Limb (tissue), 2 donors: ENCODE measurements at regions not wholly inside any gene's neighbourhood (a gene's known extent, or its start where the extent isn't known, plus 50 kb on each side); places are given as distances from the start of the nearest gene placed in this dataset.
A peak's percentile ranks its signal among the peaks of the same experiment; 100 is the strongest.
"Not testable (repeated sequence)": the region's sequence is repeated elsewhere in the genome, so short reads cannot be mapped to it uniquely, and the experiment has no call there.

ENCODE experiments used
- DNase-seq, 2 donors: peaks; one replicate each; pipeline ENCODE4 v3.0.0-alpha.2; 2016; ENCODE audit errors: extremely low spot score in 2 of 2

DNA sequence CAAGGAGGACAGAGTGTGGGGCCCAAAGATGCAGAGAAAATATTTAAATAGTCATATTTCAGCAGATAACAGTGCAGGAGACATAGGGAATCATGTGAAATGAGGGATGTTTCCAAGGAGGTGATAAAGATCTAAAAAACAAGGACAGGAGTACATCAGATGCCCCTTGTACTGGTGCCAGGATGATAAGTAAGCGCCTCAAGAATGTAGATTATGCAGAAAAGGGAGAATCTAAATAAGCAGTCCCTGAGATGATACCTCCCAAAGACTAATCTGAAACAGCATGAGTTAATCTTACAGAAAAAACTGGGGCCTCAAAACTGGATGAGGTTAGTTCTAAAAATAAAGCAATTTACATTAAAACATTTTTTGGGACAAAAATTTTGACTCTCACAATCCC, 136.1 kb upstream of the WDFY3 start:
- DNase-seq: no peak

DNA sequence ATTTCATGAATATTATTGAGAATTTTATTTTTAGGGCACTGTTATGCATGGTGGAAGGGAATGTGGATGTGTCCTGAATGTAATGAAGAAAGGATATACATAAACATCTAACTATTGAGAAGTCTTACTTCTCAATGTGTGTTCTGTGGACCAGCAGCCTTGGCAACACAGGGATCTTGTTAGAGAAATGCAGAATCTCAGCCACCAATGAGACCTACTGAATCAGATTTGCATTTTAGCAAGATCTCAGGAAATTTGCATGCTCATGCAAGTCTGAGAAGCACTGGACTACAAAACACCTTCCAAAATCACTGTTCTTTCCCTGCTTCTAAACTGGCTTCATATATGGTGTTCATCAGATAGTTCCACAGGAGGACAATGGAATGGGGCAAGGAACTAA, 139.7 kb upstream of the WDFY3 start:
- DNase-seq: no peak

DNA sequence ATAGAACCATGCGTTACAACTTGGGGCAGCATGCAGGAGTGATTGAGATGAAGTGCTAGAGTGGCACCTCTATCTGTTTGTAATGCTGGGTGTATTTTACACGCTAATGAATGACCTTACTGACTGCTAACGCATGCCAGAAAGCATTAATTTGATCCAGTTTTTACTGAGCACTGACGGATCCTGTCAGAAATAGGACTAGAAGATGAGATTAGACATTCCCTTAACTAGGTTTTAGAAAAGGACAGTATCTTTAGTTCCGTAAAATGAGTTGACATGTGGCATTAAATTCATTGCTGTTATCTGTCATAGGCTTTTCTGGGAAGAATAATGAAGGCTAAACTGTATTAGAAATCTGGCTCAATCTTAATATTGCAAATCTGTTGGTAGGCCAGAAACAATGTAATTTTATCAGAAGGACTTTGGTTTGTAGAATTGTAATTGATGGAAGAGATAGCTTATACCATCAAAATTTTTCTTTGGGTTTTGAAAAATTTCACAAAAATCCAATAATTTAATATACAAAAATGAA, 140.4 kb upstream of the WDFY3 start:
- DNase-seq: no peak

DNA sequence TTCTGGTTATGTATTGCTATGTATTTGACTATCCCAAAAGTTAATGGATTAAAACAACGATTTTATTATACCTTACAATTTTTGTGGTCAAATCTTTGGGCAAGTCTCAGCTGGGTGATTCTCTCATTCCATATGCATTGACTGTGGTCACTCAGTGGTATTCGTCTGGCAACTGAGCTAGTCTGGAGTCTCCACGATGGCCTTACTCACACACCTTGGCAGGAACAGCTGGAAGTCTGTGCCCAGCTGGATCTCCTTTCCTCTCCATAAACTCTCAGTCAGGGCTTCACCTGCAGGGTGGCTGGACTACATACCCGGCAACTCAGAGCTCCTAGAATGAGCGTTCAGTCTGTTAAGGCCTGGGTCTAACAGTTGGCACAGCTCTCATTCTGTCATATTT, 141.1 kb upstream of the WDFY3 start:
- DNase-seq: no peak

DNA sequence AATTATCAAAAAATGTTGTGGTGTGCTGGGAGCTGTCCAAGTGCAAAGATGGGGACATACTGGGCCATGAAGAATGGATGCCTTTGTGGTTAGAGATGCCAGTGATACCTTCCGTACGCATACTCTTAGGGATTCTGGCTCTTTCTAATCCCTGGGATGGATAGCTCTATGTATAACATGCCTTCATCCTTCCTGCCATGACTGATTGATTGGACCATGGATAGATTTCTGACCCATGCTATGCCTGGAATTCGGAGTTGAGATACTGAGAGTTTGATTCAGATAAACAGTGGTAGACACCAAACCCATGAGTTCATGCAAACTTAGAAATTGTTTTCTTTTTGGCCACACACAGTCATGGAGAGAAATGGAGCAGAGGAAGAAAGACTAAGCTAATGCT, 147.2 kb upstream of the WDFY3 start:
- no peak for DNase-seq

DNA sequence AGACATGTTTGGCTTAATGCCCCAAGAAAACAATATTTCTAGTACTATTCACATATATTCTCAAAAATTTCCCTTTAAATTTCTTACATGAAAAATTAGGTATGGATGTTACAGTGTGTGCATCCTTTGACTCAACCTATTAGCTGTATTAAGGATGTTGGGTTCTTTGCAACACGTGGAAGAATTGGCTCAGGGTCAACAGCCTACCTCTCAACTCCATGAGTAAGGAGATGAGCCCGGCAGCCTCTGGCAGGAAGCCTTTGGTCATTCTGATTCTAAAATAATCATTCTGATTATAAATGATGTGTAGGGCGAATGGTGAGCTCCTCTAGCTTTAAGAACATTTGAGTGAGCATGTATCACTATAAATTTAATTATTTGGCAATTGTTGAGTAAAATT, 148.0 kb upstream of the WDFY3 start:
- no peak for DNase-seq

DNA sequence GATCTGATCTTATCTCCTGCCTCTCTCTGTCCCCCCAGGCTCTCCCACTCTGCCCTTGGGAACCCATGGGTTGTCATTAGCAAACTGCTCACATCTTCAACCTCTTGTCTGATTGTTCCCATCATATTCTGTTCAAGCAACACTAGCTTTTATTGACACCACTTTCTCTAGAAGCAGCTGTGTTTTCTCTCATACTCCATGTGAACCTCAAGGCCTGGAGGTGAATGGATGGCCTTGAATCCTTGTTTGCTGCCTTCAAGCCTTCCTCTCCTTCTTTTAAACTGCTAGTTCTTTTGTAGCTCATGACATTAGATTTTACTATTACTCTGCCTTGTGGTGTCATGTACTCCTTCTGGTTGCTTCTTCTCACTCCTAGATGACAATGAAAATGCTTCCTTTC, 149.5 kb upstream of the WDFY3 start:
- DNase-seq: no peak

DNA sequence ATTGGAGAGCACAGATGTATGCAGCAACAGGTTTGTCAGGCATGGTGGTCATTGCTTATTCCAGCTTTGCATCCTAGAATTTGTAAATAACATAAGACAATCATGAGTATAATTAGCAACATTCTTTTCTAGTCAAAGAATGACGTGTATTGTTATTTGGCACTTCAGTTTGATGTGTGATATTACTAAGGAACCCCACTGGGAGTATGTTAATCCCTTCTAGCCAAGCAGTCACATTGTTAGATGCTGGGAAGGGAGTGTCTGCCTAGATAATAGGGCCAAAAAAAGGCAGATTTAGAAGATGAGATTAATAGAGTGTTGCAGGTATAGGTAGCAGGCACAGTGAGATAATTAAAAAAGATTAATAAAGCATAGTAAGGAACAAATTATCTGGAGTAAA, 159.2 kb upstream of the WDFY3 start:
- DNase-seq: no peak

DNA sequence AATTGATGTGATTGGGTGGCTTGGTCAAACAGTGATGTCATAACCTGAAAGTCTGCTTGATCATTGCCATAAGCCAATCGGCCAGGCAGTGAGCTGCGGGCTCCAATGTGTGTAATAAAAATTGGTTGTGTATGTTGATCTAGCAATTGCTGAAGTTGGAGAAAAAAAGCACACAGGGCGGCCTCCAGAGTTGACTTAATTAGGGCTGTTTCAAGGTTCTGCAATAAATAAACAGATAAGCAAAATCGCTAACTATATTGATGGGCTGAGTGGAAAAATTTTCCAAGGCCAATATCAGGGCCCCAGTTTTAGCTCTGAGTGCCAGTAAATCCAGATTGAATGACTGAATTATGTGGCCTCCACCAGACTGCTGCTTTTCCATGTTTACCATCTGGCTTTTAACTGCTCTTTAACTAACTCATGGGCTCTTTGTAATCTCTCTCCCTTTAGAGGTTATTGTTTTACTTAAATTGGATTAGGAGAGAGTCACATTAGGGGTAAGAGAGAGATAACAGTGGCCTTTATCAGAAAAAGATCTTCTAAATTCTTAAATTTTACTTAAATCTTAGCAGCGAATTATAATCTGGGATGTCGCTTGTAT, 160.6 kb upstream of the WDFY3 start:
- no peak for DNase-seq

DNA sequence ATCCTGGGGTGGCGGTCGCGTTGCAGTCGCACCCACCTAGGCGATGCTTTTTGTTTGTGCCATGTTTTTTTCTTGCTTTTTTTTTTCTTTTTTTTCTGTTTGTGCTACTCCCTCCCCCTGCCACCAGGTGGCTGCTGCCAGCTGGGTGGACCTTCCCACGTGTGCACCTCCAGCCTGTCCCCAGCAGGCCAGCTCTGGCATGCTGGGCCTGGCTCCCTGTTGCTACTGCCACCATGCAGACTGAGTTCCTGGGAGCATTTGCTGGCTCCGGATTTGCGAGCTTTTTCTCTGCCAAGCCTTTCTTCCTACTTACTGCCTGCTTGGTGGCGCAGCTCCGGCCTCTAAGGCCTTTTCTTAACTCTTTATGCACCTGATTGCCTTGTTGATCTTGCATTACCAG, 161.2 kb upstream of the WDFY3 start:
- peak in 1 of 2 donors; percentile 48 for DNase-seq

DNA sequence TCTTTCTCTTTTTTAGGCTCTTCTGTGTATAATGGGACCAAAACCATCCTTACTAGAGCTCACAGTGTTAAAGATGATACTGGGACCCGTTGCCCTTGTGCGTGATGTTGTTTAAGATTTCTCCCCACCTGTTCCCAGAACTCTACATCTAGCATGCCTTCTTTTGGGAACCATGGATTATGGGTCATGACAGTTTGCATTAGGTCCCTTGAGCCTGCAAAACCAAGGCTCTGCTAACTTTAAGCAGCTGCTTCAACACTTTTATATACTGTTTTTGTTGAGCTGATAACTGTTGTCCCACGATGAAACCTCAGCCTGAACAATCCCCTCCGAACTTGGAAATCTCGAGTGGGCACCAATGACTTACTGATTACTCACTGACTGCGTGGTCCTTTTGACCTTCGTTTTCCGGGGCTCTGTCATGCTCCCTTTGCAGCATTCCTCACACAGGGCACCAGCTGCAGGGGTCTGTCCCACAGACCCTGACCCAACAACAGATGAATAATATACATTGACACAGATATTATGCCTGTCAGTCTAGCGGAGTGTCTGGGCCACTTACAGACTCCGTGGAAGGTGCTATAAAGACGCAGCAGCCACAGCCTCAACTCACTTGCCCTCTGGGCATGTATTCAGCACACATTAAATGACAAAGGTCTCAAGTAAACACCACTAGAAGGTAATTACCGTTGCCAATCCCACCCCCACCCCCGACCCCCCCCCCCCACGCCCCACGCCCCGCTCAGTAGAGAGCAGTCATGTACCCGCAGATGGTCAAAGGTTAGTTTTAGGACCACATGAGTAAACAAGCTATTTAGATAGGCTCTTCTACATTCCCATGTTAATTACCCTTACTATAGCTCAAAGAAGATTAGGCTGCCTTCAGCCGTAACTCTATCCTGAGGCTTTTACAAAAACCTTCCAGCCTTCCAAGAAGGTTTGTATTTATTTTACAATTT, 162.0 kb upstream of the WDFY3 start:
- DNase-seq: no peak

DNA sequence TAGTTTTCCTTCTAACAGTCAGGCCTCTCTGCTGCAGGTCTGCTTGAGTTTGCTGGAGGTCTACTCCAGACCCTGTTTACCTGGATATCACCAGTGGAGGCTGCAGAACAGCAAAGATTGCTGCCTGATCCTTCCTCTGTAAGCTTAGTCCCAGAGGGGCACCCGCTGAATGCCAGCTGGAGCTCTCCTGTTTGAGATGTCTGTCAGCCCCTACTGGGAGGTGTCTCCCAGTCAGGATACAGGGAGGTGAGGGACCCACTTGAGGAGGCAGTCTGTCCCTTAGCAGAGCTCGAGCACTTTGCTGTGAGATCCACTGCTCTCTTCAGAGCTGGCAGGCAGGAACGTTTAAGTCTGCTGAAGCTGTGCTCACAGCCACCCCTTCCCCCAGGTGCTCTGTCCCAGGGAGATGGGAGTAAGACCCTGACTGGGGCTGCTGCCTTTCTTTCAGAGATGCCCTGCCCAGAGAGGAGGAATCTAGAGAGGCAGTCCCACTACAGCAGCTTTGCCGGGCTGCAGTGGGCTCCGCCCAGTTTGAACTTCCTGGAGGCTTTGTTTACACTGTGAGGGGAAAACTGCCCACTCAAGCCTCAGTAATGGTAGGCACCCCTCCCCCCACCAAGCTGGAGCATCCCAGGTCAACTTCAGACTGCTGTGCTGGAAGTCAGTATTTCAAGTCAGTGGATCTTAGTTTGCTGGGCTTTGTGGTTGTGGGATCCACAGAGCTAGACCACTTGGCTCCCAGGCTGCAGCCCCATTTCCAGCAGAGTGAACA, 163.1 kb upstream of the WDFY3 start:
- not testable (repeated sequence) for DNase-seq

DNA sequence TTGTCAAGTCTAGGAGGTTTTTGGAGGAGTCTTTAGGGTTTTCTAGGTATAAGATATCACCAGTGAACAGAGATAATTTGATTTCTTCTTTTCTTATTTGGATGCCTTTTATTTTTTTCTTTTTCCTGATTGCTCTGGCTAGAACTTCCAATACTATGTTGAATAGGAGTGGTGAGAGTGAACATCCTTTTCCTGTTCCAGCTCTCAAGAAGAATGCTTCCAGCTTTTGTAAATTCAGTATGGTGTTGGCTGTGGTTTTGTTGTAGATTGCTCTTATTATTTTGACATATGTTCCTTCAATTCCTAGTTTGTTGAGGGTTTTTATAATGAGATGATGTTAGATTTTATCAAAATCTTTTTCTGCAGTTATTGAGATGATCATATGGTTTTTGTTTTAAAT, 165.6 kb upstream of the WDFY3 start:
- DNase-seq: no peak

DNA sequence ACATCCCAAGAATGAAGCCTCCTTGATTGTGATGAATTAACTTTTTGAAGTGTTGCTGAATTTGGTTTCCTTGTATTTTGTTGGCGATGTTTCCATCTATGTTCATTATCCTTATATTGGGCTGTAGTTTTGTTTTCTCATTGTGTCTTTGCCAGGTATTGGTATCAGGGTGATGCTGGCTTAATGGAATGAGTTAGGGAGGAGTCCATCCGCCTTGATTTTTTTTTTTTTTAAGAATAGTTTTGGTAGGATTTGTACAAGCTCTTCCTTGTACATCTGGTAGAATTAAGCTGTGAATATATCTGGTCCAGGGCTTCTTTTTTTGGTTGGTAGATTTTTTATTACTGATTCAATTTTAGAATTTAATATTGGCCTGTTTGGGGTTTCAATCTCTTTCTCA, 166.1 kb upstream of the WDFY3 start:
- no peak for DNase-seq

DNA sequence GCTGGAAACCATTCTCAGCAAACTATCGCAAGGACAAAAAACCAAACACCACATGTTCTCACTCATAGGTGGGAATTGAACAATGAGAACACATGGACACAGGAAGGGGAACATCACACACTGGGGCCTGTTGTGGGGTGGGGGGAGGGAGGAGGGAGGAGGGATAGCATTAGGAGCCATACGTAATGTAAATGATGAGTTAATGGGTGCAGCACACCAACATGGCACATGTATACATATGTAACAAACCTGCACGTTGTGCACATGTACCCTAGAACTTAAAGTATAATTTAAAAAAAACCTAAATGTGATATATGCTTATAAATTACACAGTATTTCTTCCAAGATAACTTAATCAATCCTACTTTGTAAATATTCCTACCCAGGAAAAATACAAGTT, 173.3 kb upstream of the WDFY3 start:
- DNase-seq: peak in 1 of 2 donors; percentile 42

DNA sequence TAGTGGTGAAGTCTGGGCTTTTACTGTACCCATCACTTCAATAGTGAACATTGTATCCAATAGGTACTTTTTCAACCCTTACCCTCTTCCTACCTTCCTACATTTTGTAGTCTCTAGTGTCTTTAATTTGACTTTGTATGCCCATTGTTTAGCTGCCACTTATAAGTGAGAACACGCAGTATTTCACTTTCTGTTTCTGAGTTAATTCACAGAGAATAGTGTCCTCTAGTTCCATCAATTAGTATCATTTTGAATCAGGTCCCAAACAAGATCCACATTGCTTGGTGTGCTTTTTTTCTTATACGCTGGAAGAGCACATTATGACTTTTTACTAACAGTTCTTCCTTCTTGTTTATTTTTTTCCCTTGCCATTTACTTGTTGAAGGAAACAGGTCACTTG, 176.0 kb upstream of the WDFY3 start:
- no peak for DNase-seq

DNA sequence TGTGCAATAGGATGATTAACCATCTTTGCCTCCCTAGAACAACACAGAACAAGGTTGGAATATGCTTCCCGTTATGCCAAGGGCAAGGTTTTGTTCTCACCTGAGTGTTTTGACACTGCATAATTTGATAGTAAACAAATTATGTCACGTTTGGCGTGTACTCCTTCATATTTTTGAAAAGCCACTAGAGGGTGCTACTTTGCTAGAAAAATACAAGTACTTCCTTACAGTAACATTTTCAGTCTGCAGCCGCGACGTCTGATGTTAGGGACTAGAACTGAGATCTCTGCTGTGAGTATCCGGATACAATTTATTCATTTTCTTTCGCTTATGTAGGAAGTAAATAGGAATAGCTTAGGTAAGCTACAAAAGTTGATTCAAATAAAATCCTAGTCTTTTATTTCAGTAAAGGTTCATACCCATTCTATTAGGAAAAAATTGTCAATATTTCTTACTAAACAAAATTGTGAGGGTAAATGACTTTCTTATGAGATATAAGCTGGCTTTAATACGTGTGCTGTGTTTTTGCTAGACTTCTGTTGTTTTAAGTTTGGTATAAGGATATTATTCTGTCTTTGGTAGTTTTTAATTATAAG, 181.1 kb upstream of the WDFY3 start:
- DNase-seq: peak; percentile 44 to 87

DNA sequence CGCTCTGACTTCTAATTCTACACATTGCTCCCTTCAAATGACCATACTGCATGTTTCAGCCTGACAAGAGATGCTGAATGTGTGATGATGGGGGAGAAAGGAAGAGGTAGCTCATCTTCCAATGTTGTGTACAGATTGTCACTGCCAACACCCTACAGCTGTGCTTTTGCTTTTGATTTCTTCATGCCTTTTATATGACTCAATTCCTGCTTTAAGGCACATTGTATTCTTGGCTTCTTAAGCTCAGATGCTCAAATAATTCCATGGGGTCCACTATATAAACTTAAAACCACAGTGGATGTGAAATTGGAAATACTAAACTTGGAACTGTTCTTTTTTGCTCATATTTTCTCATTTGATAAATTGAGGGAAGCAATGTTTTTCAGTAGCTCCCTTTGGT, 183.2 kb upstream of the WDFY3 start:
- DNase-seq: peak in 1 of 2 donors; percentile 81

DNA sequence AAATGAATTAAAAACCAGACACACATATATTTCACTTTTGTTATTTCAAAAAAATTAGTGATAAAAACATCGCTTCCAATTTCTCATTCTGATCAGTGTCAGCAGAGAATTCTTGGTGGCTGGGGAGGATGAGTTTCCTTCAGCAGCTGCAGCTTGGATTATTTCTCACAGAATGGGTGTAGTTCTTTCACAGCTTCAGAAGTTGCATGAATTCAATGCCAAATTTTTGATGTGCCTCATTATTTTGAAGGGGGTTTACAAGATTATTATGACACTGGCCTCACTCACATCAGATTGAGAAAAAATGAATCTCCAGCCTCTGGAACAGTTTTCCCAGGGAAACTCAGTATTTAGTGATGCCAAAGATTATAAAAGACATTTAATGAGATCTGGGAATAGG, 184.9 kb upstream of the WDFY3 start:
- peak in 1 of 2 donors; percentile 53 for DNase-seq

DNA sequence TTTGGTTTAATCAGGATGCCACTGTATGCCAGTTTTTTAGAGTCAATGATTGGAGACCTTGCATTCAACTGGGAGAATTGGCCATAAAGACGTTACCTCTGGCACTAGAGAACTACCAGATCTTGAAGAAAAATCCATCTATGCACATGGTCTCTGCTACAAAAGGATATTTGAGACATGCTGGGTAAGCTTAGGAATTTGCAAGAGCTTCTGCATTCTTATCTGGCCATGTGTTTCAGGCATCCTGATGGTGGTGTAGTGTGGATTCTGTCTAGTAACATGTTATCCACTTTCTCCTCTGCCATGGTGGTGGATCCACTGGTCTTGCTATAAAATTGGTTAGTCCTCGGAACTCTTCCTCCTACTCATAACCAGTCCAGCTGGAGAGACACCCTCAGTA, 185.3 kb upstream of the WDFY3 start:
- no peak for DNase-seq

DNA sequence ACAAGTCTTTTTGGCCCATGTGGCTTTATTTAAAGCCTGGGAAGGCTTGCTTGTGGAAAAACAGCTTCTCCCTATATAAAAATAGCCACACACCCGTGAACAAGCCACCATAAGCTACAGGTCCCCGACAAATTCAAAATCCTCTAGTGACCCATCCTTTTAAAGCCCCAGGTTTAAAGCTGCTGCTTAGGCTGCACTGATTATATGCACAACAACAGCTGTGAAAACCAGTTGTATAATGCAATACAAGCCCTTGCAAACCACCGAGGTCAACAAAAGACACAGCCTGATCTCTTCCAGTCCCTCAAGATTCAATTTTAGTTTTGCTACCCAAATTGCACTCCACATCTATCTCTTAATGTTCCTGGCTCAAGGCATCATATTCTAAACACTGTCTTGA, 186.0 kb upstream of the WDFY3 start:
- DNase-seq: no peak

DNA sequence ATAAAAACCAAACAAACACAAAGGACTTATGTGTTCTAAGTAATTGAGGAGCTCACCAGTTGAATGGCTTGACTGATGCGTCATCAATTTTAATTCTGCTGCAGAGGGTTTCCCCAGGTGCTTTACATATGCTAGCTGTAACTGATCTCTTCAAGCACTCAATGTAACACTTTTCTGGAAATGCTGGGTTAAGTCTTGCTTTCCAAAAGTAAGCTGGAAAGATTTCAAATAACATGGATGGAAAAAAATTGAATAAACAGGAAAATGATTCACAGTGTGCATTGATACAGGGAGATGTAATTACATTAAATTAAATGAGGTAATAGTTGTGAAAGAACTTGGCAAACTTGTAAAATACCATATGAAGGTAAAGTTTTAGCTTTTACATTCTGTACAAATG, 186.7 kb upstream of the WDFY3 start:
- peak in 1 of 2 donors; percentile 33 for DNase-seq
